ENCODE measurements at regions not wholly inside any gene's neighbourhood (a gene's known extent, or its start where the extent isn't known, plus 50 kb on each side); places are given as distances from the start of the nearest gene placed in this dataset.

GRCh38 chr4:188450571-188450970 lies 311.3 kb downstream of the TRIML1 start:
- no peak for DNase-seq (ENCODE audit: low spot score)

GRCh38 chr4:188452097-188452496 lies 312.9 kb downstream of the TRIML1 start:
- Histone ChIP-seq H3K36me3 (no peaks in the 10 kb centered on the region), H3K9me3 (no peaks in the 10 kb centered on the region), H3K27me3 (replicated peaks; ENCODE audit: insufficient read depth) (no peaks in the 10 kb centered on the region), H3K4me1 (ENCODE audit: control insufficient read depth in 1 of 2, low read depth in 2 of 2) (no peaks in the 10 kb centered on the region), H3K4me3 (no peak overlapping the region), H3K27ac (no peak overlapping the region)
- ATAC-seq (ENCODE audit: insufficient number of reproducible peaks, low FRiP score, low read depth) (no peak), DNase-seq (ENCODE audit: low spot score) (no peak)
- TF ChIP-seq CTCF (IDR thresholded peaks at IDR 0.05) = no peak

More at GRCh38 chr4:188450571-188450970, 311.3 kb downstream of the TRIML1 start:
- Histone ChIP-seq H3K27ac (no peak overlapping the region), H3K36me3 (no peaks in the 10 kb centered on the region), H3K9me3 (no peaks in the 10 kb centered on the region), H3K27me3 (replicated peaks; ENCODE audit: insufficient read depth) (no peaks in the 10 kb centered on the region), H3K4me1 (ENCODE audit: control insufficient read depth in 1 of 2, low read depth in 2 of 2) (no peaks in the 10 kb centered on the region), H3K4me3 (no peak overlapping the region)
- TF ChIP-seq CTCF (IDR thresholded peaks at IDR 0.05) = no peak
- no peak for ATAC-seq (ENCODE audit: insufficient number of reproducible peaks, low FRiP score, low read depth)

GRCh38 chr4:188454575-188454974 lies 315.3 kb downstream of the TRIML1 start:
- no peaks in the 10 kb centered on the region for H3K4me1 ChIP-seq (ENCODE audit: control insufficient read depth in 1 of 2, low read depth in 2 of 2)
- ATAC-seq (ENCODE audit: insufficient number of reproducible peaks, low FRiP score, low read depth) = no peak
- H3K9me3 ChIP-seq = no peaks in the 10 kb centered on the region
- no peak overlapping the region for H3K4me3 ChIP-seq
- no peaks in the 10 kb centered on the region for H3K27me3 ChIP-seq (replicated peaks; ENCODE audit: insufficient read depth)
- no peak for DNase-seq (ENCODE audit: low spot score)
- TF ChIP-seq CTCF (IDR thresholded peaks at IDR 0.05) = no peak
- no peak overlapping the region for H3K27ac ChIP-seq
- H3K36me3 ChIP-seq = no peaks in the 10 kb centered on the region

- TF ChIP-seq CTCF (IDR thresholded peaks at IDR 0.05) = no peak
- H3K4me3 ChIP-seq = no peak overlapping the region
- no peaks in the 10 kb centered on the region for H3K36me3 ChIP-seq
- H3K4me1 ChIP-seq (ENCODE audit: control insufficient read depth in 1 of 2, low read depth in 2 of 2) = no peaks in the 10 kb centered on the region
- ATAC-seq (ENCODE audit: insufficient number of reproducible peaks, low FRiP score, low read depth) (no peak), DNase-seq (ENCODE audit: low spot score) (no peak)
- H3K9me3 ChIP-seq = no peaks in the 10 kb centered on the region
- H3K27ac ChIP-seq = no peak overlapping the region
- H3K27me3 ChIP-seq (replicated peaks; ENCODE audit: insufficient read depth) = no peaks in the 10 kb centered on the region
Observed at GRCh38 chr4:188455062-188455752, 316.0 kb downstream of the TRIML1 start.

GRCh38 chr4:188459381-188459780 lies 320.1 kb downstream of the TRIML1 start:
- no peaks in the 10 kb centered on the region for H3K9me3 ChIP-seq
- no peak for TF ChIP-seq CTCF (IDR thresholded peaks at IDR 0.05)

More at GRCh38 chr4:188459381-188459780, 320.1 kb downstream of the TRIML1 start:
- H3K27me3 ChIP-seq (replicated peaks; ENCODE audit: insufficient read depth) = no peaks in the 10 kb centered on the region
- no peaks in the 10 kb centered on the region for H3K36me3 ChIP-seq
- no peak overlapping the region for H3K27ac ChIP-seq
- no peak for ATAC-seq (ENCODE audit: insufficient number of reproducible peaks, low FRiP score, low read depth)
- DNase-seq (ENCODE audit: low spot score) = no peak
- H3K4me3 ChIP-seq = no peak overlapping the region
- H3K4me1 ChIP-seq (ENCODE audit: control insufficient read depth in 1 of 2, low read depth in 2 of 2) = no peaks in the 10 kb centered on the region
